HG03097 (cell line): ENCODE measurements at regions not wholly inside any gene's neighbourhood (a gene's known extent, or its start where the extent isn't known, plus 50 kb on each side); places are given as distances from the start of the nearest gene placed in this dataset.

ENCODE experiments used
- ATAC-seq: cut with Tn5 transposase; IDR thresholded peaks from one replicate; pipeline ENCODE4 v1.9.1; 2021; ENCODE audit not compliant: unreplicated experiment, low FRiP score

DNA sequence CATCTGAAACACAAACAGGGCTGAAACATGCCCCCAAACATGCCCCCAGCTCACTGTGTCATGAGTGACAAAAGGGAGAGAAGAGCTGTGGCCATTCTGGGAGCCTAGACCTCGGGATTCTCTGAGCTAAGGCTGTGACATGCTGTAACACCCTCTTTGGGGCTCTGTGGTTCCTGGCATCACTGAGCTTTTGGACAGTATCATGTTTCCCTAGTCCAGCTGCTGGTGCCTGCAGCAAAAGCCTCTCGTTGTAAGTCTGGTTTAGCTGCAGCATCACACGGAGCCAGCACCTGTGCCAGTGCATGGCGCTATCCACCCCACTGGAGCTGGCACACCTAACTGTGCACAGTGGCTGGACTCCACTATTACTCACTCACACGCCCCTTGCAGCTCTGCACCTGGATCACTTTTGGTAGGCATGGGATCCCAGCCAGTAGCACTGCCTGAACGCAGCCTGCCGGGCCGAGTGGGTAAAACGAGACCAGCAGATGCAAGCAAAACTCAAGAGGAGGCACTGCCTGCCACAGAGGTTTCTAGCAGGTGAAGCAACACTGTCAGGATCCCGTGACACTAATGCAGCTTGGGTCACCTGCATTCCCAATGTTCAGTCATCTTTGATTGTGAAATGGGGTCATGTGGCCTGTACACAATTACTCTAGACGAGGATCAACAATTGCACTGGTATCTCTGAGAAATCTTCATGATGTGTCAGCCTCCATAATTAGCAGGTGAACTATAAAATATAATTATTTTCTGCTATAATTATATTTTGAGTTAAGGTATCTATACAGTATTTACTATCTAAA is 547.2 kb downstream of the ZNF804A start:
- no peak for ATAC-seq

DNA sequence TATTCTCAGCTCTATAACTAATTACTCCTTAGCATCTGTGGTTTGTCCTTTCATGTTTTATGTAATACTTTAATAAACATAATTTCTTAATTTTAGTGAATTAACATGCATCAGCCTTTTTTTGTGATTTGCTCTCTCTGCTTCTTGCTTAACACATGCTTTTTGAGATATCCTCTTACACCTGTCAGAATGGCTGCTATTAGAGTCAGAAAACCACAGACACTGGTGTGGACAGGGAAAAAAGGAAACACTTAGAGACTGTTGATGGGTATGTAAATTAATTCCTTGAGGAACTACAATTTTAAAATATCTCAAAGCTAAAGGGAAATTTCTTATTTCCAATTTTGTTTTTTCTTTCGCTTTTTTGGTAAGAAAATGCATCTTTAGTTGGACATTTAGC is 549.0 kb downstream of the ZNF804A start:
- no peak for ATAC-seq

DNA sequence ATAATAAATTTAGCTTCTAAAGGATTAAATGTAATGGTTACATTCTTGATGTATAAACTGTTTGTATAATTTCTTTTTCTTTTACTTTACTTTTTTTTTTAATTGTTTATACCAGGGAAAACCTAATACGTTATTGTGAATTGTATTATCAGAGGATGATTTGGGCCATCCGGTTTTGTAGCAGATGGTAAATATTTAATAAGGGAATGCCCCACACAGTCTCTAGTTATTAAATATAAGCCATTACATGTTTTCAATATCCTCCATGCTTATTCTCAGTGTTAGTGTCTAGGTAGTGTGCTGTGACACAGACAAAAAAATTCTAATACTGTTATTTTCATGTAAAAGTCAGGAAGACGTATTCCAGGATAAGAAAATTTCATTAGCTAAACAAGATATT is 553.9 kb downstream of the ZNF804A start:
- no peak for ATAC-seq

DNA sequence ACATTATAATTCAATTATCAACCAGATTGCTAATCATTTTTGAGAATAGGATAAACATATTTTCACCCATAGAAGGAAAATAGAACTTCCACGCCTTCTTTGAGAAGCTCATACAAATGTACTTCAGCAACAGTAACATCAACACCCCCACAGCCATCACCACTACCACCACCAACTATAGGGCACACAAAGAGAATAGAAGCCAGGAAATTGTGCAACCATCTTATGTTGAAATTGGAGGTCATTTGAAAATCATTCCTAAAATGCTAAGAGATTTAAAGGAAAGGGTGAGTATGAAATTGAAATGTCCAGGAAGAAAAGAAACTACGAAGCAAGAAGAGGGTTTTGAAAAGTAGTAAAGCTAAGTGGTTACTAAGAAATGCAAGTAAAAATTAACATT is 563.4 kb downstream of the ZNF804A start:
- no peak for ATAC-seq

DNA sequence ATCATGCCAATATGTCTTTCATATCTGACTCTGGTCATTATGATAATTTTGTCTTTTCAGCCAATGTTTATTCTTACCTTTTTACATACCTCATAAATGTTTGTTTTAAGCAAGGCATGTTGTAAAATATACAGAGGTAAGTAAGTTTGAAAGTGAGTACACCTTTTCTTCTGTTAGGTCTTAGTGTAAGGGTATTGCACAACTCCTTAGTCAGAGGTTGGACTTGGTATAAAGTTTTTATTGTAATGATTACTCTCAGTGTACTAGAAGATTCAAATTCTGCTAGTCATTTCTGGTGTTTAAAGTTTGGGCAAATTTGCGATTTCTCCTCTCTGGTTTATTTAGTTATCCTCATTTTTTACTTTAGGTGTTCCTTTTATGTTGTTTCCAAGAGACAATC is 564.3 kb upstream of the FSIP2 start:
- ATAC-seq, result no peak

DNA sequence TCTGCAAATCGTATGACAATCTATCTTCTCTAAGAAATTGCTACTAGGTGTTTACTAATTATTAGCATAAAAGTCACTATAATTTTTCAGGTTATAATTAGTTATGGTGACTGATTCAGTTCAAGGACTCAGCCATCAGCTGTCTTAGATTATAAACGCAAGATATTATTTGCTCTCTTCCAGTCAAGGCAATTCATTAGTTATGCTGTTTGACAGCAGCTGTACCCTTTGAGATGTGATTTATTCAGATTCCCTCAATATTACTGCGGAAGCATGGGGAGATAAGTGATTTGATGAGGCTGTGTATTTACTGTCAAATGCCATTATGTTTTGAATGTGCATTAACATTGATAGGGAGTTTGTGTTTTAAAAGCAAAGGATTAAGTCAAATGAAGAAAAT is 558.9 kb upstream of the FSIP2 start:
- no peak for ATAC-seq

DNA sequence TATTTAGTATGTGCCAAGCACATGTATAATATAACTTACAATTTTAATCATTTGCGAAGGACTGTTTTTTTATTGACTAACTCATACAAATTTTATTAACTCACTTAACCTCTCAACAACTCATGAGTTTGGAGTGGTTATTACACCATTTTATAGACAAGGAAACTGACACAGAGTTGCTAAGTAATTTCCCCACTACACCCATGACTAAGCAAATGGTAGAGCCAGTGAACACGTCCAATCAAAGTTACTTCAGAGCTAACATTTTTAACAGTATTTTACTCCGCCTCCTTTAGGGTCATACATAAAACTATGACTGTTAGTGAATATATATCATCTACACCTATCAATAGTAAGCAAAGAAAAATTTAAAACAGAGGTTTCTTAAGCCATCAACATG is 556.7 kb upstream of the FSIP2 start:
- ATAC-seq, result no peak

DNA sequence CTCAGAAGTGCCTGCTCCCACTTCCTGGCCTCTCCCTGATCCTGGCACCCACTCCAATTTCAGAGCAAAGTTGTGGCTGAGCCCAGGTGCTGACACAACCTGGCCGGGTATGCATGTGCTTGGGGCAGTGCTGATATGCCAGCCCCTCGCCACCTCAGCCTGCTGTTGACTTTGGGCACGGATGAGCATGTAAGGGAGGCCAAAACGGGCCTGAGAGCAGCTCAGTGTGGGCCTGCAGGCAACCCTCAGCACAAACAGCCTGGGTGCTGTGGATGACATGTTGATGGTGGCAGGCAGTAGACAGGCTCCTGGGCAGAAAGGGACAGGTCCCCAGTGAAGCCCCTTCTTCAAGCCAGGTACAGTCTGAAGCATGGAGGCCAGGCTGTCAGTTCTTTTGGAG is 553.6 kb upstream of the FSIP2 start:
- no peak for ATAC-seq

DNA sequence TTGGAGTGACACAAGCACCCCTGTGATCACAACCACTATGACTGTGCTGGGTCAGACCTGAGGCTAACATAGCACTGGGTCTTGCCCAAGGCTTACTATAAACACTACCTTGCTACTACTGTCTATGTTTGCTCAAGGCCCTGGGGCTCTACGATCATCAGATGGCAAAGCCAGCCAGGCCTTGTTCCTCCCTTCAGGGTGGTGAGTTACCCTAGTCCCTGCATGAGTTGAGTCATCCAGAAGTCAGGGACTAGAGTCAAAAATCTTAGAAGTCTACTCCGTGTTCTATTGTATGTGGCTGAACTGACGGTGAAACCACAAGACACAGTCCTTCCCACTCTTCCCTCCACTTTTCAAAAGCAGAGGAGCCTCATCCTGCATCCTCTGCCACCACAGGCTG is 551.2 kb upstream of the FSIP2 start:
- ATAC-seq, result no peak

DNA sequence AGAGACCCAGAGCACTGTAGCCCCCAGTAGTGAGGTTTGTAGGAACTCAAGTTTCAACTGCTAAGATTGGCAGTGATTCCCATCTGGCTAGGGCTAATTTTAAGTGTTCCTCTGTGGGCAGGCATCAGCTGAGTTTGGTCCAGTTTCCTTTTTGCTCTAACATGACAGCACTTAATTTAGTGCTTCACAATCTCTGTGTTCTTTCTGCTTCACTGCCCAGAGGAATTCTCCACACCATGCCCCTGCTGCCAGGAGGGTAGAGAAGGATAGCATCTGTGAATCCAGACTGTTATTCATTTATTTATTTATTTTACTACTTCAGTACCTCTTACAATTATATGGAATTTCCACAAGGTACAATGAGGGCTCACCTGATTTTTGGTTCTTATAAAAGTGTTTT is 549.9 kb upstream of the FSIP2 start:
- no peak for ATAC-seq

DNA sequence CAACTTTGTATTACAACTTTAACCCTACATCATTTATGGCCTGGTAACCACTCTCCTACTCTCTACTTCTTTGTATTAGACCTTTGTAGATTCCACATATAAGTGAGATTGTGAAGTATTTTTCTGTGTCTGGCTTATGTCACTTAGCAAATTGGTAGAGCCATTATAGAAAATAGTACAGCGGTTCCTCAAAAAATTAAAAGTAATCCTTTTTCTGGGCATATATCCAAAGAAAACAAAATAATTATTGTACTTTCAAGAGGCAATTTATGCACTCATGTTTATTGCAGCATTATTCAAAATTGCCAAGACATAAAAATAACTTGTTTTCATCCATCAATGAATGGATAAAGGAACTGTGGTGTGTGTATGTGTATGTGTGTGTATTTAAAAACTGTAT is 537.5 kb upstream of the FSIP2 start:
- no peak for ATAC-seq

DNA sequence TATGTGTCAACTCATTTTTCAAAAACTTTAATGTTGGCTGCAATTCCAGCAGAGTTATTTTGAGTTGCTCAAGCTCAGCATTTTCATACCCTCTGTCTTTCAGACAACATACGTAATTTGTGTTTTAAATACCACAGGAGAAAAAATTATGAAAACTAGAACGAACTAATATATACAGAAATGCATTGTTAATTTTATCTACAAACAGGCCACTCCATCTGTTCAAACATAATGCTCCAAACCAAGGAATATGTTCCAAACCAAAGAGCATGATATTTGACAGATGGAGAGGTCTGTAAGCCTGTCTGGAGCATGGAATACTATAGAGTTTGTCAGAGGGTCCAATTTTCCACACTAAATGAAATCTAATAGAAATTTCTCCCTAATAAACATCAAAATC is 536.2 kb upstream of the FSIP2 start:
- no peak for ATAC-seq

DNA sequence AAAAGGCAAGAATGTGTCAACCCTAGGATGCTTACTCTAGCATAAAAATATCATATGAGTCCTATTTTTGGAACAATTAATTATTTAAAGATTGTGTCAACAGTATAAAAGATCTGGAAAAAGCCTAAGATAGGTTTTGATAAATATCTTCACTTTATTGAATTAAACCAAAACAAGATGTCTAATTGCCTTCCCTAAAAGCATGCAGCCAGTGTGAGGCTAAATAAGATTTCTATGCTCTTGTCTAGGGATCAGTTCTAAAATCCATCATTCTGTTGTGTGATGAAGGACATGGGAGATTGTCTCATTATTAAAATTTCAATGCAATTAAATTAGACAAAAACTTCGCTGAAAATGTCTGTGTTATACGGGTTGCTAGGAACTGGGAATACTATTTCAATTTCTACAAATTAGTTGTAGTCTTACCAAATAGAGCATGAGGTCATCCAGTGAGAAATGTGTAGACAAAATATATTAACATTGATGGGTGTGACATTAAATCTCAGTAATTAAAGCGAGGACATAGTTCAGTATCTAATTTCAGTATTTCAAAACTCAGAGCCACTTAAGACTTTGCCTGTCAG is 535.6 kb upstream of the FSIP2 start:
- ATAC-seq, result no peak

DNA sequence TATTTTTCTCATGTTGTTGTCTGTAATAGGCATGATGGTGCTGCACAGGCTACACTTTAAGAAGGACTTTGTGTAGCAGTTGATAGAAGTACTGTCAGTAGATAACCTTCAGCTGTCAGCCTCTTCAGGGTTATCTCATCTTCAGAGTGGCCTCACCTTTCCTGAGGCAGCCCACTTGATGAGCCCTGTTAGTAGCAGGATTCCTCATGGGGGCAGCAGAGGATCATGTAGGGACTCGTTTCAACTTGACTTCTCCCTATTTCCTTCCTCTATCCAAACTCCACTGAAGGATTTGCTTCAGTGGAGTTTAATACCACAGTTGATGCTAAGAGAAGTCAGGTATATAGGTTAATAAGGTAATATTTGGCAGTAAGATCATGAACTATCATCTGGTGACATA is 530.3 kb upstream of the FSIP2 start:
- no peak for ATAC-seq

DNA sequence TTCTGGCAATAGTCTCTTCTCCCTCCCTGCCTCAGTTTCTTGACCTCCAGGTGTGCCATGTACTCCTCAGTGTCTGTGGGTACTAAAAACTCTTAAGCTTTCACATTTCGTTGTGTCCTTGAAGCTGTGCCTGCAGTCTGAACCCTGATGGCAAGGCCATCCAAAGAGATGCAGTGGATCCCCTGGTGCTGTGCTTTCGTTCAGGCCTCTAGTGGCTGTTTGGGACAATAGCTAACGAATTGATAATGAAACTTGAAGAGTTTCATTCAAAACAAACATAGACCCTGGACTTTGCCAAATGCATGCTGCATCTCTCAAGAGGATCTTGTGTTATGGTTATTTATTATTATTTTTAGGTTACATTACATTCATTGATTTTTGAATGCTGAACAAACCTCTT is 523.1 kb upstream of the FSIP2 start:
- no peak for ATAC-seq

DNA sequence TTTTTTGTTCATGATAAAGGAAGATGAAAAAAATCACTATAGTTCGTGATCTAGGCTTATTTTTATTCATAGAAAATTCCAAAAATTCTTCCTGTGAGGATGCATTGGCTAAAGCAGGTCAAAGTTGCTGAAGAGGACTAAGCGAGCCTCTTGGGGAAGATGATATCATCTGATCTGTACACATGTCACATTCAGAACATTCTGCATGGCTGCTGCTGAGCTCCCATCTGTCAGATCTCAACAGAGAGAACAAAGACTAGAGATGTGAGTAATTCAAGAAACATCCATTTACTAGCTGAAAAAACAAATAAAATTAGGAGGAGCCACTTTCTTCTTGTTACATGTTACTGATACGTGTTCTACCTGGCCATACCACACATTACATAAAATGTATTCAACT is 518.6 kb upstream of the FSIP2 start:
- no peak for ATAC-seq

DNA sequence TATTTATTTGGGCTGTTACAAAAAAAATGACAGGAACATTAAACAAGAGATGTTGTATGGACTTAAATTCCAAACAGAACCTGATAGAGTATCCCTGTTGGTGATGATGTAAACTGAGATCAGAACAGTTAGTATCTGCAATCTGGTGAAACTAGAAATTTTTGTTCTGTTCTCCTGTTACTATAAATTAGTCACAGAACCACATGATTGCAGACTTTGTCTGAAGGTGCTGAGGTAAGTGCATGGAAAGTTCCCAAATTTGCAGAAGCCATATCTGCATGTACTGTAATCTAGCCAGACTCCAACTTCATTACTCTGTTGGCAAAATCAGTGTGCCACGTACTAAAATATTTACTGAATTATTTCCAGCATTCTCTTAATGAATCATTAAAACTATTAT is 516.3 kb upstream of the FSIP2 start:
- ATAC-seq, result no peak

DNA sequence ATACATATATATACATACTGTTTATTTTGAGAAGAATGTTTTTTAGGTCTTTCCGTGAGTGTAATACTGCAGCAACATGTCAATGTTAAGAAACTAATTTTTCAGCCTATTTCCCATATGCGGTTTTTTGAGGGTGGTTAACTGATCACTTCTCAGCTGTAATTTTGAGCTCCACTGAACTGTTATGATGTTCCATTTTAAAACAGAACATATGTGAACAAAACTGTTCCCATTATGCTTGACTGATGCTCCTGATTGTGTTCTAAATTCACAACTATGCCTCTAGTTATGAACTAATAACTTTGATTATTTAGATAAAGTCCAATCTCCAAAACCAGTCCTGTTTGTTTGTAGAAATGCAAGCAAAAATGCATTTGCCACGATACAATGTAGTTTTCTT is 511.2 kb upstream of the FSIP2 start:
- ATAC-seq, result no peak

DNA sequence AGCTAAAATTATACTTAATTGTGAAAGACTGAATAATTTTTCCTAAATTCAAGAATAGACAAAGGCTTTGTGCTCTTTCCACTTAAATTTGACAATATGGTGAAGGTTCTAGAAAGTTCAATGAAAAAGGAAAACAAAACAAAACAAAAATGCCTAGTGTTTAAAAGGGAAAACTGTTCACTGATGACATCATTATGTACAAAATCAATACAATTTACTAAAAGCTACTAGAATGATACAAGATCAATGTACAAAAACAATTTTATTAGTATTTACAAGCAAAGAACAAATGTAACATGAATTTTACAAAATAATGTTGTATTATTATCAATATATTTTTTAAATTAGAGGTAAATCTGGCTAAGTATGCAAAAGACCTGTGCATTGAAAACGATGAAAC is 499.1 kb upstream of the FSIP2 start:
- ATAC-seq, result no peak

DNA sequence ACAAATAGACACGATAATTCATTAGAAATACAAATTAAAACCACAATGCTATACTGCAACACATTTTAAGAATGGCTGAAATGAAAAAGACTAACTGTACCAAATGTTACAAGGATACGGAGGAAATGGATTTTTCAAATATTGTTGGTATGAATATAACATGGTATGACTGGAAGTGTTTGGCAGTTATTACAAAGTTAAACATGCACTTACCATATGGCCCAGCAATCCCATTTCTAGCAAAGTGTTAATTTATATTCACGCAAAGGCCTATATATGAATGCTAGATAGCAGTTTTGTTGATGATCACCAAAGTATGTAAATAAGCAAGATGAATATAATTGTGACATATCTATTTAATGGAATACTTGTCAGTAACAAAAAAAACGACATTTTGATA is 497.8 kb upstream of the FSIP2 start:
- ATAC-seq, result no peak

DNA sequence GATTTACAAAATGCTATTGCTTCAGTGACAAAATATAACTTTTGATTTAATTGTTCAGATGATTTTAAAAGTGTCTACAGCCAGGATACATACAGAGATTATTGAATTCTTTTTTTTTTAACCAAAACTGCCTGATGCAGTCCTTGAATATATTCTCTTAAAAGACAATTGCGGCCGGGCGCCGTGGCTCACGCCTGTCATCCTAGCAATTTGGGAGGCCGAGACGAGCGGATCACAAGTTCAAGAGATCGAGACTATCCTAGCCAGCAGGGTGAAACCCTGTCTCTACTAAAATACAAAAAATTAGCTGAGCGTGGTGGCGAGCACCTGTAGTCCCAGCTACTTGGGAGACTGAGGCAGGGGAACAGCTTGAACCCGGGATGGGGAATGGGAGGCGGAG is 497.0 kb upstream of the FSIP2 start:
- no peak for ATAC-seq

DNA sequence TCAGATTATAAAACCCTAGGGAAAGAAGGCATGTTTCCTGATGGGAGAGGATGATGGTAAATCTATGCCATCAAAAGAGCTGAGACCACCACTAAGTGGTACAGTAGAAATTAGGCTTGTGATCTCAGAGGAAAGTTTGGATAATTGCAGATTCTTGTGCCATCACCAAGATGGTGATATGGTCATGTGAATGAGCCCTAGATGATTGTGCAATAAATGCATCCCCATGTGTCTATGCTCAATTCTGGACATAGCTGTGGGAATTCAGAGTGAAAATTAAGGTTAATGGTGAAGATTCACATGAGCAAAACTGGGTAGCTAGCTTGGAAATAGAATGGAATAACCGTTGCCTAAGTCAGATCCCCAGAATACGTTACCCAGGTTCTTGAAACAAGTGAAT is 496.1 kb upstream of the FSIP2 start:
- ATAC-seq, result no peak

DNA sequence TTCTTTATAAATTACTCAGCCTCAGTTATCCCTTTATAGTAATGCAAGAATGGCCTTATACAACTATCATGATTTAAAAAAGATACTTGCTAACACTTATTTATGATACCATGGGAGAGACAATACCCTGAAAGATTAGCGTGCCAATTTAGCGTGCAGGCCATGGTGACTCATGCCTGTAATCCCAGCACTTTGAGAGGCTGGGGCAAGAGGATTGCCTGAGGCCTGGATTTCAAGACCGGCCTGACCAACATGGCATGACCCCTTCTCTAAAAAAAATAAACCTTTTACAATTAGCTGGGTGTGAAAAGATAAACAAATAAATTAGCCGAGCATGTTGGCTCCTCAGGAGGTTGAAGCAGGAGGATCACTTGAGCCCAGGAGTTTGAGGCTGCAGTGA is 493.4 kb upstream of the FSIP2 start:
- ATAC-seq, result no peak
